PC-3 (cell line): ENCODE measurements at regions not wholly inside any gene's neighbourhood (a gene's known extent, or its start where the extent isn't known, plus 50 kb on each side); places are given as distances from the start of the nearest gene placed in this dataset.

Experiments
- ATAC-seq: fragments of 200-7000 bp; cut with Tn5 transposase; 2 replicates; pipeline ENCODE4 v1.9.1; 2020; ENCODE audit warnings: mild to moderate bottlenecking, moderate library complexity
- BruUV-seq: library from RNA; stranded (reverse); fragments of 400-500 nt; replicated peaks from 2 replicates; lab custom pipeline; 2021; lab: Mats Ljungman, UMichigan
- CTCF ChIA-PET: fragments of 300-600 bp; sonication (Branson Sonifier 250); formaldehyde crosslinking; loops from one replicate; lab custom pipeline; 2022; ENCODE audit warnings: antibody characterized with exemption; lab: Charles Lee
- POLR2A ChIA-PET: fragments of 300-600 bp; sonication (Branson Sonifier 250); formaldehyde crosslinking; loops from one replicate; lab custom pipeline; 2022; ENCODE audit warnings: antibody characterized with exemption; ENCODE audit not compliant: unreplicated experiment; lab: Charles Lee
- DNase-seq: peaks from one replicate; pipeline ENCODE4 v3.0.0-alpha.2; 2015
- H2AFZ ChIP-seq: fragments of 300-600 bp; sonication (generic); 2 replicates; pipeline ENCODE4 v1.6.0; 2016; ENCODE audit warnings: antibody characterized with exemption, low read length
- H3F3A ChIP-seq: fragments of 300-600 bp; sonication (generic); one replicate; pipeline ENCODE4 v1.6.0; 2017; ENCODE audit warnings: antibody characterized with exemption, low read length, control low read depth, mild to moderate bottlenecking; ENCODE audit not compliant: unreplicated experiment
- H3K27ac ChIP-seq: fragments of 300-600 bp; sonication (generic); 2 replicates; pipeline ENCODE4 v1.5.1; 2016; ENCODE audit warnings: mild to moderate bottlenecking, low read length
- H3K27me3 ChIP-seq: fragments of 300-600 bp; sonication (generic); 2 replicates; pipeline ENCODE4 v1.6.1; 2016; ENCODE audit warnings: low read length, mixed read lengths
- H3K36me3 ChIP-seq: fragments of 300-600 bp; sonication (generic); 2 replicates; pipeline ENCODE4 v1.6.1; 2016; ENCODE audit warnings: low read depth, mixed run types, low read length, mixed read lengths
- H3K4me1 ChIP-seq: fragments of 300-600 bp; sonication (generic); 2 replicates; pipeline ENCODE4 v1.5.1; 2016; ENCODE audit warnings: low read length; ENCODE audit not compliant: insufficient read depth
- H3K4me2 ChIP-seq: fragments of 300-600 bp; sonication (generic); 2 replicates; pipeline ENCODE4 v1.6.0; 2016; ENCODE audit warnings: low read length
- H3K4me3 ChIP-seq: fragments of 300-600 bp; sonication (generic); 2 replicates; pipeline ENCODE4 v1.5.1; 2016; ENCODE audit warnings: mild to moderate bottlenecking, low read length, mixed read lengths
- H3K79me2 ChIP-seq: fragments of 300-600 bp; sonication (generic); 2 replicates; pipeline ENCODE4 v1.6.1; 2017; ENCODE audit warnings: low read length, mixed read lengths
- H3K9ac ChIP-seq: fragments of 300-600 bp; sonication (generic); 2 replicates; pipeline ENCODE4 v1.6.0; 2016; ENCODE audit warnings: mild to moderate bottlenecking, low read length
- H3K9me2 ChIP-seq: fragments of 300-600 bp; sonication (generic); replicated peaks from 2 replicates; pipeline ENCODE4 v1.6.1; 2016; ENCODE audit warnings: mixed run types, low read length, mixed read lengths
- H3K9me3 ChIP-seq: fragments of 300-600 bp; sonication (generic); 2 replicates; pipeline ENCODE4 v1.6.1; 2016; ENCODE audit warnings: low read length, mixed read lengths
- H4K20me1 ChIP-seq: fragments of 300-600 bp; sonication (generic); 2 replicates; pipeline ENCODE4 v1.6.1; 2016; ENCODE audit warnings: low read length, mixed read lengths
- CTCF ChIP-seq: fragments of 300-600 bp; sonication (generic); conservative IDR thresholded peaks from 2 replicates; pipeline ENCODE4 v1.5.1; 2017; ENCODE audit warnings: antibody characterized with exemption, low read depth, mild to moderate bottlenecking, low read length
- EZH2 ChIP-seq: fragments of 300-600 bp; sonication (generic); IDR thresholded peaks from one replicate; pipeline ENCODE4 v1.6.1; 2017; ENCODE audit warnings: antibody characterized with exemption, mild to moderate bottlenecking, low read length; ENCODE audit not compliant: unreplicated experiment
- EZH2phosphoT487 ChIP-seq: fragments of 300-600 bp; sonication (generic); IDR thresholded peaks from 2 replicates; pipeline ENCODE4 v1.6.1; 2018; ENCODE audit warnings: mild to moderate bottlenecking, antibody characterized with exemption, low read length, borderline replicate concordance
- intact Hi-C: fragments of 100-400 bp; cut with micrococcal nuclease; formaldehyde crosslinking; loops from 2 replicates; pipeline ENCODE4 v1.9.0; 2023

GRCh38 chr19:31451686-31452330, 102.6 kb upstream of the TSHZ3 start:
- CTCF ChIA-PET, result no interaction called here
- no TSS peak for BruUV-seq
- no peak overlapping the region for H2AFZ ChIP-seq

GRCh38 chr19:31459430-31459829, 110.2 kb upstream of the TSHZ3 start:
- BruUV-seq, result no TSS peak
- H2AFZ ChIP-seq, result no peak overlapping the region
- intact Hi-C loops, result no loop called here
- no peak overlapping the region for H3K27ac ChIP-seq
- no peaks in the 10 kb centered on the region for H3K27me3 ChIP-seq
- H3K9ac ChIP-seq, result no peak overlapping the region
- no peaks in the 10 kb centered on the region for H3K4me1 ChIP-seq
- no peak for ATAC-seq
- H3K4me2 ChIP-seq, result no peak overlapping the region
- DNase-seq, result no peak
- CTCF ChIA-PET, result no interaction called here
- no peaks in the 10 kb centered on the region for H3K9me3 ChIP-seq
- no peaks in the 10 kb centered on the region for H4K20me1 ChIP-seq
- H3K36me3 ChIP-seq, result no peaks in the 10 kb centered on the region
- POLR2A ChIA-PET, result no interaction called here
- H3K79me2 ChIP-seq, result no peaks in the 10 kb centered on the region
- no peaks in the 10 kb centered on the region for H3K9me2 ChIP-seq
- no peak overlapping the region for H3K4me3 ChIP-seq
- TF ChIP-seq EZH2 (no peak), EZH2phosphoT487 (no peak), CTCF (no peak)
- H3F3A ChIP-seq, result no peaks in the 10 kb centered on the region

More at GRCh38 chr19:31451686-31452330, 102.6 kb upstream of the TSHZ3 start:
- ATAC-seq (no peak), DNase-seq (peak; percentile 17)
- no peak overlapping the region for H3K4me3 ChIP-seq
- no peak overlapping the region for H3K9ac ChIP-seq
- H3K27me3 ChIP-seq, result no peaks in the 10 kb centered on the region
- TF ChIP-seq CTCF, result no peak
- TF ChIP-seq EZH2, result no peak
- no peak for TF ChIP-seq EZH2phosphoT487
- H3K79me2 ChIP-seq, result no peaks in the 10 kb centered on the region
- H3K36me3 ChIP-seq, result no peaks in the 10 kb centered on the region
- no peak overlapping the region for H3K27ac ChIP-seq
- no peaks in the 10 kb centered on the region for H3K9me2 ChIP-seq
- H3K9me3 ChIP-seq, result no peaks in the 10 kb centered on the region
- no peaks in the 10 kb centered on the region for H3F3A ChIP-seq
- POLR2A ChIA-PET, result no interaction called here
- H3K4me1 ChIP-seq, result no peaks in the 10 kb centered on the region
- H3K4me2 ChIP-seq, result no peak overlapping the region
- intact Hi-C loops, result no loop called here
- H4K20me1 ChIP-seq, result no peaks in the 10 kb centered on the region

DNA sequence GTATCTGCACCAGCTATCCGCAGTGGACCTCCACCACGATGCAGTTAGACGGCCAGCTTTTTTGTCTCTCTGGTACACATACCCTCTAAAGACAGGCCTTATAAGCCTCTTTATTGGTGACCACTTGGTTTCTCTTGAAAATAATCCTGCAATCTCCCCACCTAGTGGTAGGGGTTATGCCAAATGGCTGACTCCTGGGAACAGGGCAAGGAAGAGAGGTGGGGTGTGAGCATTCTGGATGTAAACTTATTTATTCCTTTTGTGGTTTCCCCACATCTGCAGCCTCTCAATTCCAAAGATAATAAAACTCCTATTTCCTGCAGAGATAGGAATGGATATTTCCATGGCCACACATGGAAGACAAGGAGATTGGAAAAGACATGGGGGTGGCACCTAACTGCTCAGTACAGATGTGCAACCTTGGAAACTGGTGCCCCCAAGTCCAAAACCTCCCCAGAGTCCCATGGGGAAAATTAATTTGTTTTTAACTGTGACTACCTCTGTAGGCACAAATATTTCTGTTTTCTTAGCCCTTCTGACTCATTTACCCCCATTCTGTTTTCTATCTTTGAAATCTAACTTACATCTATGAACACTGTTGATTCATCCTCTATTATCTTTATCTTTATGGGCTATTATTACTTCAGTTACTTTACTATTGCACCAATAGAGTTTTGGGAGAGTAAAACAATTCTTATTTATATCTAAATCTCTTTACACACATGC, 112.7 kb upstream of the TSHZ3 start:
- TF ChIP-seq EZH2phosphoT487, result no peak
- Histone ChIP-seq H3K4me2 (no peak overlapping the region), H4K20me1 (no peaks in the 10 kb centered on the region), H3K27me3 (no peaks in the 10 kb centered on the region), H3K36me3 (no peaks in the 10 kb centered on the region), H3K9me2 (no peaks in the 10 kb centered on the region), H2AFZ (no peak overlapping the region), H3K4me1 (no peaks in the 10 kb centered on the region), H3K4me3 (no peak overlapping the region), H3K9me3 (no peaks in the 10 kb centered on the region), H3F3A (no peaks in the 10 kb centered on the region), H3K9ac (no peak overlapping the region), H3K79me2 (no peaks in the 10 kb centered on the region), H3K27ac (no peak overlapping the region)
- ChIA-PET POLR2A (no interaction called here), CTCF (no interaction called here)
- intact Hi-C loops, result no loop called here
- DNase-seq (no peak), ATAC-seq (no peak)
- BruUV-seq, result no TSS peak
